Ramos (cell line): ENCODE measurements at regions not wholly inside any gene's neighbourhood (a gene's known extent, or its start where the extent isn't known, plus 50 kb on each side); places are given as distances from the start of the nearest gene placed in this dataset.

Experiments
- in situ Hi-C: fragments of 300-500 bp; cut with MboI; formaldehyde crosslinking; loops from one replicate; pipeline ENCODE4 v1.14.3; 2022; ENCODE audit warnings: low sequenced_read_pairs; ENCODE audit not compliant: unreplicated experiment

GRCh38 chr5:173775261-173776197 is 112.6 kb upstream of the CPEB4 start:
- in situ Hi-C loops, result no loop called here

- in situ Hi-C loops, result no loop called here
Measured at GRCh38 chr5:173777149-173777548, 111.0 kb upstream of the CPEB4 start.

GRCh38 chr5:173777674-173778073 is 110.5 kb upstream of the CPEB4 start:
- in situ Hi-C loops, result no loop called here

DNA sequence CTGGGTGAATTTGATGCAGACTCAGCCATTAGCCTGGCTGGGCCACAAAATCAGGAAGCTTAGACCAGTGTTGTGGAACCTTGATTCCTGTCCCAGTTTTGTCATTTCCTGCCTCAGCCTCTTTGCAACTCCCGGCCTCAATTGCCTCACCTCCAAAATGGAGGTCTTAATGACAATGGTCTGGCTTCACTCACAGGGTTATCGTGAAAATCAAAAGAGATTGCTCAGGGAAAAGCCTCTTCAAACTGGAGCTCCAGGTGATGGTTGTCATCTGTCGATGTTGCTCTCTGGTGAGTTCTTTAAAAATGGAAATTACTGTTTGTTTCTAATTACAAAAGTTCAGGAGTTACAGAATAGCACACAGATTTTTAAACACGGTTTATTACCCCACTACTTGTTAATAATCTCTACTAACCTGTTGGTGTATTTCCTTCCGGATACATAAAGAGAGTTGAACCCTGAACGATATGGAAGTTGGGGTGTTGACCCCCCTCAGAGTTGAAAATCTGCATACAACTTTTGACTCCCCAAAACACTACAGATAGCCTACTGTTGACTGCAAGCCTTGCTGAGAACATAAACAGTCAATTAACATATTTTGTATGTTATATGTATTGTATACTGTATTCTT is 109.9 kb upstream of the CPEB4 start:
- in situ Hi-C loops, result no loop called here

GRCh38 chr5:173778784-173779304 is 109.3 kb upstream of the CPEB4 start:
- in situ Hi-C loops, result no loop called here

GRCh38 chr5:173780235-173781234 is 107.6 kb upstream of the CPEB4 start:
- in situ Hi-C loops, result no loop called here

DNA sequence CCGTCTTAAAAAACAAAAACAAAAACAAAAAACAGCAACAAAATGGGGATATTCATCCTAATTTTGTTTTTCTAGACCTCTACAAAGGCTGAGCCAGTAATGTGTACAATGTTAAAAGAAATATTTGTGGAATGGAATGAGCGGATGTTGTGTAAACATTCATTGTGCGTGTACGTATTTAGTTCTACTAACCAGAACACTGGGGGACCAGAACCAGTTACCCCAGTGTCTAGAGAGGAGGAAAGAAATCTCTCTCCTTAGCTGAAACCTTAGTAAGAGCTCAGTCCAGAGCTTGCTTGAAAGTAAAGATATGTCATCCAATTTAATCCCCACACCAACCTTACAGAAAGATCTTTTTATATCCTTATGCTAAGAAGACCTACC is 106.7 kb upstream of the CPEB4 start:
- in situ Hi-C loops, result no loop called here

- in situ Hi-C loops, result no loop called here
Measured at GRCh38 chr5:173781816-173782670, 106.1 kb upstream of the CPEB4 start.

- in situ Hi-C loops, result no loop called here
Measured at GRCh38 chr5:173782671-173783101, 105.5 kb upstream of the CPEB4 start.

DNA sequence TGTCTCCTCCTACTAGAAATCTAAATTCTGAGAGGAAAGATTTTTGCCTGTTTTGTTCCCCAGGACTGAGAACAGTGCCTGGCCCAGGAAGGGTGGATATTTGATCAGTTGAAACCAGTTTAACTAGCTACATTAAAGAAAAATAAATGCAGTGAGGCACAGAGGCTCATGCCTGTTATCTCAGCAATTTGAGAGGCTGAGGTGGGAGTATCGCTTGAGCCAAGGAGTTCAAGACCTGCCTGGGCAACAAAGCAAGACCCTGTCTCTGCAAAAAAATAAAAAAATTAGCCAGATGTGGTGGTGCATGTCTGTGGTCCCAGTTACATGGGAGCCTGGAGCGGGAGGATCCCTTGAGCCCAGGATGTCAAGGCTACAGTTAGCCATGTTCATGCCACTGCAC is 104.8 kb upstream of the CPEB4 start:
- in situ Hi-C loops, result no loop called here

- in situ Hi-C loops, result no loop called here
Measured at GRCh38 chr5:173785400-173785799, 102.7 kb upstream of the CPEB4 start.

DNA sequence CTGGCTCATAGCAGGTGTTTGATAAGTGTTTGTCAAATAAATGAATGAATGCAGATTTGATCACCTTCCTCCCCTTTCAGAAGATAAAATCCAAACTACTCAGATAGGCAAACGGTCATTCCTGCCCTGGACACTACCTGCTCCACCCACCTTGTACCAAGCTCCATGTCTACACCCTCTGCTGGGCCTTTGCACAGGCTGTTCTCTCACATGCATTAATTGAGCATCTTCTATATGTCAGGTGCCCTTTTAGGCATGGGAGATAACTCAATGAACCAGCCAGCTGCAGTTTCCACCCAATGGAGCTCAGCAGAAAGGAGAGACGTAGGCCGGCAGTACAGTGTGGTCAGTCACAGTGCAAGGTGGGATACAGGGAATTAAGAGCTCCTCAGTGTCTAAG is 102.3 kb upstream of the CPEB4 start:
- in situ Hi-C loops, result no loop called here

DNA sequence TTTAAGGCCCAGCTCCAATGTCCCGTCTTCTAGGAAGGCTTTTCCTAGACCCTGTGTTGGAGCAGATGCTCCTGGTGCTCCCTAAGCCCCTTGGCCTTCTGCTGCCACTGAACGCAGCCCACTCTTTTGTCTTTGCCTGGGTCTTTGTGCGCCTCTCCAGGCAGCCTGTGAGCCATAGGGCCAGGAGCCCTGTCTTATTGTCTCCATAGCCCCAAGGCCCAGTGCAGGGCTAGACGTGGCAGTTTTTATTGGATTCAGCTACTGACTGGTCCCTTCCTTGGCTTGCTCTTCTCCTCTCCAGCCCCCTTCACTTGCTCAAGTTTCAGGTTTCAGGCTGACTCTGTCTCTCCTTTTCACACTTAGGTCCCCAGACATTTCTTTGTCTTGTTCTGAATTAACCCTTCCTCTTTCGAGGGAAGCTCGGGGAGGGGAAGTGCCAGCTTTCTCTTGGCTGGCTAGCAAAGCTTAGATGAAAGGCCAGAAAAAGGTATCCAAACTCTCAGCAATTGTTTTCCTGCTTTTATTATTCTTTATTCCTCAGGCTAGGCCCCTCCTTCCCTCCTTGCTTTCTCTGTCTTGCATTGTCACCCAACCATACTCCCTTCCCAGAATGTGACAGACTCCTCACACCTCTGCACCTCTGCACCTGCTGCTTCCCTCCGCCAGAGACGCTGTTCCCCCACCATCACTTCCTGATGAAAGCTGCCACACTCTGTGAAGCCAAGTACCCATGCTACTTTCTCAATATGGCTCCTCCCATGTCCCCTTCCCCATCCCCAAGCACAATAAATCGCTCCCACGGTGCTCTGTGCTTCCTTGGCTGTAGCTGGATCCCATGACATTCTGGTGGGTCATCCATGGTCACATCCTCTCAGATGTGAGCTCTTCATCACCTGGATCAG is 101.6 kb upstream of the CPEB4 start:
- in situ Hi-C loops, result no loop called here

- in situ Hi-C loops, result no loop called here
Measured at GRCh38 chr5:173789031-173789920, 98.9 kb upstream of the CPEB4 start.

DNA sequence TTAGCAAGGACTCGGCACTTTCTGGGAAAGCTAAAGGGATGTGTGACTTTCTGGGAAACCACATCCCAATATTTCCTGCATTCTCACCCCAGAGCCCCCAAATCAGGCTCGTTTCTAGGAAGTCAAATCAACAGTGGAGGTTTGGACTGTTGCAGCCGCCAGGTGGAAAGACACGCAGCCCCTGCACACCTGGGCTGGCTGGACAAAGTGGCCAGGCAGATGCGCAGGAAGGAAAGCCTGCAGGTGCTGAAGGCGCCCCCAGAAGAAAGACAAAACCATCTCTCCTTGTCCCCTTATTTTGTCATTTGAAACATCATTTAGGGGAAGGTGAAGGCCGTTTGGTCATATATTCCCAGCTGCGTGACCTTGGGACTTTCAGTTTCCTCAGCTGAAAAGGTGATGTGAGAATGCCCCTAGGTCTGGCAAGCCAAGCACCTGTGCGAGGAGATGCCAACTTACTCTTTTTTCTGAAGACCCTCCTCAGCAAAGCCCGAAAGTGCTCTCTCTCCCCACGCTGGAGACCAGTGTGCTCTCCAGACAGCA is 97.9 kb upstream of the CPEB4 start:
- in situ Hi-C loops, result no loop called here

DNA sequence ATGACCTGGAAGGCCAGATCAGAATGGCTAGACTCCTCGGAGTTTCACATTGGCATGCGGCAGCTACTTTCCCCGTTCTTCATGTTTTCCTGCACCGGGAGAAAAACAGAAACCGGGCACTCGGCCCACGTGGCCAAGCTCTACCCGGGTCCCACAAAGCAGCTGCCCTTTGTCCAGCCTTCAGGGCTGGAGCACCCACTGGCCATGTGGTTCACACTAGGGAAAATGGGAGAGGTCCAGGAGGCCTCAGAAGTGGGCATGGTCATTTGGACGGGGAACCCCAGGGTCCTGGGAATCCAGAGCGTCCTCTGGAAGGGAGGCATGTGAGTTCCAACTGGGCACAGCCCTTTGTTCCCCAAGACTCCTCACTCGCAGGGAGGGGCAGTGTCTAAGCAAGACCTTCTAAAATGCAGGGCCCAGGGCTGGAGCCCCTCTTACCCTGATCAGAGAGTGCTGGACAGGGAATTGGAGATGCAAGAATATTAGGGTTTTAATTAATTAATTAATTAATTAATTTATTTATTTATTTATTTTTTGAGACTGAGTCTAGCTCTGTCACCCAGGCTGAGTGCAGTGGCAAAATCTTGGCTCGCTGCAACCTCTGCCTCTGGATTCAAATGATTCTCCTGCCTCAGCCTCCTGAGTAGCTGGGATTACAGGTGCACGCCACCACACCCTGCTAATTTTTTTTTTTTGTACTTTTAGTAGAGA is 97.2 kb upstream of the CPEB4 start:
- in situ Hi-C loops, result no loop called here
